GM21576 (cell line): ENCODE measurements at regions not wholly inside any gene's neighbourhood (a gene's known extent, or its start where the extent isn't known, plus 50 kb on each side); places are given as distances from the start of the nearest gene placed in this dataset.

Experiments
- ATAC-seq: cut with Tn5 transposase; IDR thresholded peaks from one replicate; pipeline ENCODE4 v1.9.1; 2021; ENCODE audit warnings: mild to moderate bottlenecking, moderate library complexity; ENCODE audit not compliant: unreplicated experiment

DNA sequence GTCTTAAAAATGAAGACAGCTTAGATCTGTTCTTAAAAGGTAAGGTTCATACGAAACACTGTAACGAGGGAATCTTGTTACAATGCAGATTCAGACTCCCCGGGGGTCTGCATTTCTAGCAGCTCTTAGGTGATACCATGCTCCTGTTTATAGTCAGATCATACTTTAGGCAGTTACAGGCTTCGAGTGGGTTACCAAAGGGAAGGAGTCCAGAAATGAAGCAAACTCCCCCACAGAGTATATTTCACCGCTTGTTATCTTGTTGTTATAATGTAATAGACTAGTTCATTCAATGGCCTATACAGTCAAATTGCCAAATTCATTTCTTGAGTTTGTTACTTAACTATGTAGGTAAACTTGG lies 601.1 kb downstream of the USP25 start:
- ATAC-seq: no peak

DNA sequence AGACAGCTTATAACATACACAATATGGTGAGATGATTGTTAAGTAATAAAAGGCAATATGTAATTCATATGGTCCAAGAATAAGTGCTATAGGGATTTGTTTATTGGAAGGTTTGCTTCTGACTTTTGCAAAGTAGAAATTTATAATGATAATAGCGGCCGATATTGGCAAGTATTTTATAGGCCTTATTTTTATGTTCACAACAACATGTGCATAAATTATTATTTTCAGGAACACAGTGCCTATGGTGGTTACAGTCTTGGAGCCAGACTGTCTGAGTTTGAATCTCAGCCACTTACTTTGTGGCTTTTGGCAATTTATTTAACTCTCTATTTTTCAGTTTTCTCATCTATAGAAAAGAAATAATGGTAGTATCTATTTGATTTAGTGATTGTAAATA lies 607.5 kb downstream of the USP25 start:
- ATAC-seq: no peak

DNA sequence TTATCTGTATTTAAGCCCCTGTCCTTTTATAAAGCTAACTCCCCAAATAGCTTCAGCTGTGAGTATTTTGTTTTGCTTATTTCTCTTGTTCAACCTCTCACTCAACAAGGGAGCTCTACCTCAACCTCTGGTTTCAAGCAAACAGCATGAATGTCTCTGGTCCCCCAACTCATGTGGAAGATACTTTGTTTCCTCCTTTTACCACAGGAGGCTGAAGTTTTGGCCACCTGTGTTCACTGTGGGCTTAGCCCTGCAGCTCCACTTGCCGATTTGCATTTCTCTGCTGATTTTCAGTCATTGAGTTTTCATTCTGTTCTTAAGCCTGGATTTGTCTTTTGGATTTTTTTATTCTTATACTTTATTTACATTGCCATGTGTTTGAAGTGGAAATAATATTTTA lies 613.1 kb downstream of the USP25 start:
- no peak for ATAC-seq

DNA sequence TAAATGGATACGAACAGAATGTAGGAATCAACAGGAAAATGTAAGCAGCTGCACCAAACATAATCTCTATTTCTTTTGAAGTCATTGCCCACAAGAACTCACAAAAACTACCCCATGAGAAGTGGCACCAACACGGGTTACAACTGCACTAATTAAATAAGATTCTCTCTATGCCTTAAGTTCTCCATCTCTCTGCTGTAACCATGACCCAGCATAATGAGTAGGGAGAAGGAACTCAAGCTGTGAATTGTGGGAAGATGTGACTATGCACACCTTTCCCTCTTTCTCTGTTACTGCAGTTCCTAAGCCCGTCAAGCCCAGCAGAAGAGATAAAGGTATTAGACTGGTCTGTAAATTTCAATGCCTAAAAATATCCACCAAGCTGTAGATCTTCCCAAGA lies 614.0 kb downstream of the USP25 start:
- no peak for ATAC-seq

DNA sequence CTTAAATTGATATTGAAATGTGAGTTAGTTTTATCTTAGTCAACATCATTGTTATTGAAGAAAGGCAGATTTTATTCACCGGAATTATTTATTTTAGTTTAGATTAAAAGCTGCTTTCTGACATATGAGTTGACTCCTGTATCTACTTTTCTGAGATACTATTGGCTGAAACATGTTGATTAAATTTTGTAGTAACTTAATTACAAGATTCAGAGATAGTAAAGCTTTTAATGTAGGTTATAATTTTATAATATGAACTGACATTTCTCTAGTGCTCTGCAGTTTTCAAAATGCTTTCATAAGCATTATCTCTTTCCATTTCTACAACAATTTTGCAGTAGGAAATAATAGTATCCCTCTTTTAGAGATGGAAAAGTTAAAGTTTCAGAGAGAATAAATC lies 616.0 kb downstream of the USP25 start:
- no peak for ATAC-seq

DNA sequence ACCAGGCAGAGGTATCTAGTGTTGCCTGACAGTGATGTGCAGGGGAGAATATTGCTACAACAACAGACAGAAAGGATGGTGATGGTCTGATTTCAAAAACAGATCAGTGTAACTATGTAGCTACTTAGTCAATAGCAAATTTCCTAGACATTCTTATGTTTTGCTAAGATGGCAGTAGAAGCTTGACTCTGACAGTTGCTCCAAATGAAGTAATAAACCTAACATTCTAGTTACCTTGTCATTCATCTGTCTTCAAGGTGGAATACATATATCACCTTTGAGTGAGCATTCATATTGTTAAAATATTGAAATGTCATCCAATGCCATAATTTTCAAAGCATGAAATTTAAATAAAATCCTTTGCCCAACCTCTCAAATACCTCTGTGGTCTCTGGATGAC lies 617.4 kb downstream of the USP25 start:
- no peak for ATAC-seq

DNA sequence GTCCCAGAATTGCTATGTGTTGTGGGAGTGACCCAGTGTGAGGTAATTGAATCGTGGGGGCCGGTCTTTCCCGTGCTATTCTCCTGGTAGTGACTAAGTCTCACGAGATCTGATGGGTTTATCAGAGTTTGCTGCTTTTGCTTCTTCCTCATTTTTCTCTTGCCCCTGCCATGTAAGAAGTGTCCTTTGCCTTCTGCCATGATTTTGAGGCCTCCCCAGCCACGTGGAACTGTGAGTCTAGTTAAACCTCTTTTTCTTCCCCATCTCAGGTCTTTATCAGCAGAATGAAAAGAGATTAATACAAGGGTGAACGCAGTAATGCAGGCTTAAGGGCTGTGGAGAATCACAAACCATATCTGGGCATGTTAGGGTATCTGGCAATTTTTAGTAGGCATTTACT lies 624.0 kb downstream of the USP25 start:
- ATAC-seq: no peak

DNA sequence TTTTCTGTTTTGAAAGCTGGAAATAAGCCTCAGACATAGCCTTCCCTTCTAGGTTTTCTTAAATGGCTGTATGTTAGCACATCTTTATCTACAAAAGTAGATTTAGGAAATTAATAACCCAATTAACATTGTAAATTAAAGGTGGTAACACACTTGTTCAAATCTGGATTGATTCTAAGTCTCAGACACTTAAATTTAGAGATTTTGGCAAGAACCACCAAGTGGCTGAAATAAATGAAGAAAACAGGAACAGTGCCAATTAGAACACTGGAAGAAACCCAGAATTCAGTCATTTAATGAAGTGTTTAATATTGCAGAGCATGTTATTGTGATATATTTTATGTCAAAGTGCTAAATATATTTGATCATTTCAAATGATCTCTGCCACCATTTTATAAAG lies 628.2 kb downstream of the USP25 start:
- ATAC-seq: no peak

DNA sequence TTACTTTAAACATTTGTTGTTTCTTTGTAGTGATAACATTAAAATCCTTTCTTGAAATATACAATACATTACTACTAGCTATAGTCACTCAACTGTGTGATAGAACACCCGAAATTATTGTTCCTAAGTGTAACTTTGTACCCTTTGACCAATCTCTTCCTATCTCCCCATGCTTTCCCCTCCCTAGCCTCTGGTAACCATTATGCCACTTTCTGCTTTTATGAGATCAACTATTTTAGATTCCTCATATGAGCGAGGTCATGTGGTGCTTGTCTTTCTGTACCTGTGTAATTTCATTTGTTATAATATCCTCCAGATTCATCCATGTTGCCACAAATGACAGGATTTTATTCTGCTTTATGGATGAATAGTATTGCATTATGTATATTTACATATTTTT lies 629.0 kb downstream of the USP25 start:
- ATAC-seq: no peak

DNA sequence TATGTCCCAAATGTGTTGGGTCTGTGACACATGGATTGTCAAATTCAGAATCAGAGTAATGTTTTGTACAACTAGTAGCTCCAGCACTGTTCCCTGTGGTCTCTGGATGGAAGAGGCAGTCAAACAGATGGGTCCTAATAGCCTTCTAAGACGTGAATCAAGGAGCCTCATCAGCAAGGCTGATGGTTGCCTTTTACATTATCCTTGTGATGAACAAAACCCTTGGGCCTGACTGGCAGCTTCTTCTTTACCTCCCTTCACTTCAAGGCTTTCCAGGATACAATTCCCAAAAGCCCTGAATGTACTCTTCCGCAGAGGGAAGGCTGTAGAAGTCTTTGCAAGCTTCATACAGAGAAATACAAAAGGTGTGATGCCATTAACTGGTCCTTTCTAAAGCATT lies 633.3 kb downstream of the USP25 start:
- ATAC-seq: no peak

DNA sequence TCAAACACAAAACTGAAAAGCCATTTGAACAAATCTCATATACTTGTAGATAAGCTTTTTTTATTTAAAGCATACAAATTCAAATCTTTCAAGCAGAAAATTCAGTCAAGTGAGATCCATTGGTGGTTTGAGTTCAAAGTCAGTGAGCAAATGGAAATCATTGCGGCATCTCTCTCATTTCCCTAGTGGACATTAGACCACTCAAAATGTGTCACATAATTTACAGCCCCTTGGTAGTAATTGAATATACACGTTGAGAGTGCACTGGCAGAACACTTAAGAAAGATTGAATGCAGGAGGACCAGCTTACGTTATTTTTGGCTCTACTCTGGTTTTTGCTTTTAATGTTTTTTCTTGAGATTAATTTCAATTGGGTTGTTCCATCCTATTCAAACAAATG lies 633.7 kb downstream of the USP25 start:
- ATAC-seq: no peak

DNA sequence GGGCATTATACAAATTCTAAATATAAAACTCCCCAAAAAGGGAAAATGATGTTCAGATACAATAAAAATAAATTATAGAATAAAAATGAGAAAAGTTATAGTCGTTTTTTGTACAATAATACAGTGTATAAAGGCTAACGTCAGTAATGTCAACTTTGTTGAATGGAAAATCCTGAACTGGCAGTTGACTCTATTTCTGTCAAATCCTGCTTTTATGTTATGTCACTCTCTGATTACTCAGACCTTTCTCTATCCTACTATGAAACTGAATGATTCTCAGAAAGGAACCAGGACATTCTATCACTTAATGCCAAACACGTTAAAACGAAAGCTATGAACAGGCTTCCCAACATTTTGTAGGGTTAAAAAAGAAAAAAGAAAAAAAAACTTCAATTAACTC lies 636.4 kb downstream of the USP25 start:
- no peak for ATAC-seq

DNA sequence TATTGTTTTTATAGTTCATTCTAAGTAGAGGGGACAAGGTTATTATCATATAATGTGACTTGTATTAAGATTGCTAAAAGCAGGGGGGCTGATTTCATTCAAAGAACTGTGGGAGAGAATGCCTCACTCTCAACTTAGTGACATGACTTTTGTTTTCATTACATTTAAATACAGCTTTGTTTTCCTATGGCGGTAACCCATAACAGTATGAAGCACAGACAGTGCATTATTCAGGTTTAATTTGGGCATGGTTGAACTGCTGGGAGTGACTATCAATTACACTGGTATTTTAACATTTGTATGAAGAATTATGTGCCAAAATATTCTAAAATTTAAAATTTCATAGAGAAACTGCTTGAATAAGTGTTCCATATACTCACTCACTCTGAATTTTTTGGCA lies 637.3 kb downstream of the USP25 start:
- no peak for ATAC-seq

DNA sequence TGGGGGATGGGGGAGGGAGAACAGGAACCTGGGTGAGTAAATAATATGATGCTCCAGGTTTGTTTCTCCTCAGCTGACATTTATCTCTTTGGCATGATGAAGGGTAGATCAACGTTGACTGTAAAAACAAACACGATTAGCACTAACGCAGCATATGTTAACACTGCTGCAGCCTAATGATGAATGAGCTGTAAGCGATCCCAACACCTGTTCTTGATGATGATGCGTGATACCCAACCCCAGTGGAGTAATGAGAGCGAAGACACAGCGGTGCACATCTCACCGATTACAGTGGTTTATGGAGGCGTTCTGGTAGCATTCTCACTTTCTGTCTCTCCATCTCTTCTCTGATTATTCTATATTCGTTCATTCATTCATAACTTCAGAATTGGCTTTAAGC lies 640.4 kb downstream of the USP25 start:
- ATAC-seq: no peak

DNA sequence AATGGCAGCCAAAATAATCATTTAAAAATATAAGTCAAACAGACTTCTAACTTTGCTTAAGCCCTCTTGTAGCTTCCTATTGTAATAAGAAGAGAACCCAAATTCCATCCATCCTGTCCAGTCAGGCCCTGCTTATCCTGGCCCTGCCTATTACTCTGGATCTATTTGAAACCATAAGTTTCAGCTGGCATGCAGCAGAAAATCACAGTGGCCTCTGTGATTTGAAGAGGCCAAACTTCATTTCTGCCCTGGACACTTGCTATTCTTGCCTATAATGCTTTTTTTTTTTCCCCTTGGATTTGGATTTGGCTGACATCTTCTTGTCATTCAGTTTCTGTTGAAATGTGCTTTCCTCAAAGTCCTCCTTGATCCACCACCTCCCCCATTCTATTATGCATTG lies 642.8 kb downstream of the USP25 start:
- no peak for ATAC-seq

DNA sequence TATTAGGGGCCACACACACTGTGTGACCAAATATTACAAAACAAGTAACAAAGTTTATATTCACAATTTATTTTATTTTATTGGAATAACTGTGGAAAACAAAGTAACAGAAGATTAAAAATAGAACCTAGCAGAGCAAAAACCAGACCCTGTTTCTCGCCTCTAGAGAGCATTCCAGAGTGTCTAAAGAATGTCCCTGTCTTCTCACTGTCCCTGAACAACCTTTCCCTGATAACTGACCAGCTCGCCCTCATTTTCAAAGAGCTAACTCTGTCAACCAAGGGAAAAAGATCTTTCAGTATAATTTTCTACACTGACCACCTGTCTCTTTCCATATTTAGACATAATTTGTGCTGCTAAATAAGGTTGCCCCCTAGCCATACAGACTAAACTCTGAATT lies 646.9 kb downstream of the USP25 start:
- ATAC-seq: no peak

DNA sequence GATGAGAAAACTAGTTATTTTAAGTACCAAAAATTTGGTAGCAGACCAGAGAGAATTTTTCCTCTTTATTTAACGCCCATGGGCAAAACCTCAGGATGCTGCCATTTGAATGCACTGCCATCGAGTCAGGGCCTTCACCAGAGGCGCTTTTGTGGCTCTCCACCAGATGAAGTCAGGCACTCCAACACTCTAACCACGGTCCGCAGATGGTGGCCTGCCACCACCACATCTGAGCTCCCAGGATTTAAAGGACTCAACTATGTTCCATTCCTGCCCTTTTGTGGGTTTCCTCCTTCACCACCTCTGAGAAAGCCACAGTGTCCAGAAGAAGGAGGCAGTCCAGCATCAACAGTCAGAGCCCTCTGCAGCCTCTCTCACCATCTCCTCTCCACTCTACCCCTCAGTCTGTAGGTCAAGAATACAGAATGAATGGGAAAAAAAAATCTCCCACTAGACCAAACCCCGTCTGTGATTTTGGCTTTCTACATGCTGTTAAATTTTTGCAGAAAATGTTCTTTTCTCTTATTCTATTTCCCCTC lies 647.4 kb downstream of the USP25 start:
- ATAC-seq: no peak

DNA sequence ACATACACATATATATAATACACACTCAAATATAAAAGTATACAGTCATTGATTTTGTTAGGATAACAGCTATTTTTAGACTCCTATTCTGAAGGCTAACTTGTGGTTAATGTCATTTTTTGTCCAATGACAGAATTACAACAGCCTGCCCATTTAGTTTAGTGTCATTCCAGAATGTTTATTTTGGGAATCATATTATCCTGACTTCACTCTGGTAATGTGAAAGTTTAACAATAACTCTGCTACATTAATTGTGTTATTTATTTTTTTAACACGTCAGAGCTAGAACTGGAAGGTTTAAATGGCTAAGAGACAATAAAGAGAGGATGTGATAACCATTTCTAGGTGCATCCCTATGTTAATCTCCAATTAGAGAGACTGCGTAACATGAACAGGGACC lies 648.1 kb downstream of the USP25 start:
- no peak for ATAC-seq

DNA sequence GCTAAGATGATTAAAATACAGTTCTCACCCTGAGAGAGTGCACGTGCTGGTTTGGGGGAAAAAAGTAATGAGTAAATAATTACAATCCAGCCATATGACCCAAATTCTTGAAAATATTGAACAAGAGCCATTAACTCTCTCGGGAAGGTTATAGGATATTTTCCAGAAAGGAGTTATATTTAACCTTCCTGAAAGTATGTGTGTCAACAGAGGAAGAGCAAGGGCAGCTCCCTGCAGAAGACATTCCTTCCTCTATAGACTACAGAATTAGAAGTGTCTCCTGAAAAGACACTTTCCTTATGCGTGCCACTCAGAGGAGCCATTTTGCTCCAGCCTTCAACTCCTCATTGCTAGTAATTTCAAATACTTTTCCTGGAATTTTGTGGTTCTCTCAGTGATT lies 648.7 kb downstream of the USP25 start:
- ATAC-seq: no peak

DNA sequence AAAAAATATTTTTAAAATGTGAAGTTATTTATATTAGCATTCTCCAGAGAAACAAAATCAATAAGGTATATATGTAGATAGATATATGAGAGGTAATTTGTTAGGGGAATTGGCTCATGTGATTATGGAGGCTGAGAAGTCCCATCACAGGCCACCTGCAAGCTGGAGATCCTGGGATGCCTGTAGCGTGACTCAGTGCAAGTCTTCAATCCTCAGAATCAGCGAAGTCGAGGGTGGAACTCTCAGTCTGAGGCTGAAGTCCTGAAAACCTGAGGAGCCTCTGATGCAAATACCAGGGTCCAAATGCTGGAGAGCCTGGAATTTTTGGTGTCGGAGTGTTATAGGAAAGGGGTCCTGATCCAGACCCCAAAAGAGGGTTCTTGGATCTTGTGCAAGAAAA lies 658.5 kb downstream of the USP25 start:
- no peak for ATAC-seq

DNA sequence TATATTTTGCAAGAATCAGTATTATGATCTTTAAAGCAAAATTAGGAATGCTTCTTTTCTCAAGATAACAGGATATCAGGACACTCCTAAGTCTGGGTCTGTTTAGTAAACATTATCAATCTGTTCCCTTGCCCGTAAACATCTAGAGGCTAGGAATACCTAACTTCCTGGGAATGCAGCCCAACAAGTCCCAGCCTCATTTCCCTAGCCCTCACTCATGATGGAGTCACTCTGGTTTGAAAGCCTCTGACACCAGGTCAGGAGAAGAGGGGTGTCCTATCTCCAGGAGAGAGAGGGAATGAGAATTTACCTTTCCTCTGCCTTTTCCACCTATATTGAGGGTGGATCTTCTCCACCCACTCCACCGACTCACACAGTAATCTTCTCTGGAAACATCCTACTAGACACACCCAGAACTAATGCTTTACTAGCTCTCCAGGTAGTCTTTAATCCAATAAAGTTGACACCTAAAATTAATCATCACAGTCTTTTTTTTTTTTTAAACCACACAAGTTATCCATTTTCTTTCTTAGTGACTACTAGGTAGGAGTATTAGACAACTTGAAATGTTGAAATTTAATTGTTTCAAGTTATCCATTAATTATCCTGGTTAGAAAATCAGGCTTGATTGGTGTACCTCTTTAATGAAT lies 659.3 kb downstream of the USP25 start:
- ATAC-seq: no peak

DNA sequence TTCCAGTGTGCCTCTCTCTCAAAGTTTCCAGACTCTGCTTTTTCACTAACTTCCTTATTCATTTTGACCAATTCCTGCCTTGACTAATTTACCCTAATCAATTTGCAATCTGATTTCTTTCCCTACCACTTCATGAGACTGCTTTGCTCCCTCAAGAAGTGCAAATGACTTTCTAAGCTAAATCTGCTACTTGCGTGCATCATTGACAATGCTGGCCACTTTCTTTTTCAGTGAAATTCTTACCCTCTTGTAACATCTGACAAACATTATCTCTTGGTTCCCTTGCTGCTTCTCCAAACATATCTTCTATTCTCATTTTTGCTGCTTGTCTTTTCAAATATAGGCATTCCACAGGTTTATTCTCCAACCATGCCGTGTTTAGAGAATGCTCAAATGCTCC lies 659.9 kb downstream of the USP25 start:
- ATAC-seq: no peak

DNA sequence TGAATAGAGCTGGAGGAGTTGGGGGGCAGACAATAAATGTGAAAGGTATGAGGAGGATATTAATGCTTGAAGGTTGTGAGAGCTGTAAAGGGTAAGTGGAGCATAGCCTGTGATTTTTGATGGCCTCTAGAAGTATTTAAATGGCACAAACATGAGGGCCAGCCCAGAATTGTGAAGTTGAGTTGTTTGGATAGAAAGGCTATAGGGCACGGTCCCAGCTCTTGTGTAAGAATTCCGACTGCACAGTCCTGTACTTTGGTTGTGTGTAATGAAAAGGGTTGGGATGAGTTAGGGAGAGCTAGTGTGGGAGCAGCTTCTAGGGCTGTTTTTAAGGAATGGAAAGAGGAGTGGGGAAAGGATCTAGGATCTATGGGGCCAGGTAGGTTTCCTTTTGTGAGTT lies 665.5 kb downstream of the USP25 start:
- no peak for ATAC-seq
